ENCODE measurements at regions not wholly inside any gene's neighbourhood (a gene's known extent, or its start where the extent isn't known, plus 50 kb on each side); places are given as distances from the start of the nearest gene placed in this dataset.
A peak's percentile ranks its signal among the peaks of the same experiment; 100 is the strongest.

DNA sequence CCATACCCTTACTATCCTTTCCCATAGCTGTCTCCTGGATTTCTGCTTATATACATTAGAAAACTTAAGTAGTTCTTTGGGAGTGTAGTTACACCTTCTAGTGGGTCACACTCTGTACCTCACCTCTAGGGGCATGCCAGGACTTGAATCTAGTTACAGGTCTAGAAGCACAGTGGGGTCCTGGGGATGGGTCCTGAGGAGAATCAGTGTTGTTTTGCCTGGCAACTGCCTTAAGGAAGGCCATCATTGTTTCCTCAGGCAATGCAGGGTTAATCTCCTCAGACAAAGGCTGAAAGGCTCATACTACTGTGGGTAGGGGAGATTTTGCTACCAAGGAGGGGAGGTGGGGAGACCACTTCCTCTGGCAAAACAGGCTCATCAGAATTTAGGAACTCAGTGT, 750.3 kb downstream of the FAT4 start:
- no peak overlapping the region for H3K4me3 ChIP-seq (ENCODE audit: low read length)
- no peak for DNase-seq (ENCODE audit: low read depth)
- TF ChIP-seq, protein P1, sequence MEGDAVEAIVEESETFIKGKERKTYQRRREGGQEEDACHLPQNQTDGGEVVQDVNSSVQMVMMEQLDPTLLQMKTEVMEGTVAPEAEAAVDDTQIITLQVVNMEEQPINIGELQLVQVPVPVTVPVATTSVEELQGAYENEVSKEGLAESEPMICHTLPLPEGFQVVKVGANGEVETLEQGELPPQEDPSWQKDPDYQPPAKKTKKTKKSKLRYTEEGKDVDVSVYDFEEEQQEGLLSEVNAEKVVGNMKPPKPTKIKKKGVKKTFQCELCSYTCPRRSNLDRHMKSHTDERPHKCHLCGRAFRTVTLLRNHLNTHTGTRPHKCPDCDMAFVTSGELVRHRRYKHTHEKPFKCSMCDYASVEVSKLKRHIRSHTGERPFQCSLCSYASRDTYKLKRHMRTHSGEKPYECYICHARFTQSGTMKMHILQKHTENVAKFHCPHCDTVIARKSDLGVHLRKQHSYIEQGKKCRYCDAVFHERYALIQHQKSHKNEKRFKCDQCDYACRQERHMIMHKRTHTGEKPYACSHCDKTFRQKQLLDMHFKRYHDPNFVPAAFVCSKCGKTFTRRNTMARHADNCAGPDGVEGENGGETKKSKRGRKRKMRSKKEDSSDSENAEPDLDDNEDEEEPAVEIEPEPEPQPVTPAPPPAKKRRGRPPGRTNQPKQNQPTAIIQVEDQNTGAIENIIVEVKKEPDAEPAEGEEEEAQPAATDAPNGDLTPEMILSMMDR (conservative IDR thresholded peaks at IDR 0.05; ENCODE audit: low read length): no peak

DNA sequence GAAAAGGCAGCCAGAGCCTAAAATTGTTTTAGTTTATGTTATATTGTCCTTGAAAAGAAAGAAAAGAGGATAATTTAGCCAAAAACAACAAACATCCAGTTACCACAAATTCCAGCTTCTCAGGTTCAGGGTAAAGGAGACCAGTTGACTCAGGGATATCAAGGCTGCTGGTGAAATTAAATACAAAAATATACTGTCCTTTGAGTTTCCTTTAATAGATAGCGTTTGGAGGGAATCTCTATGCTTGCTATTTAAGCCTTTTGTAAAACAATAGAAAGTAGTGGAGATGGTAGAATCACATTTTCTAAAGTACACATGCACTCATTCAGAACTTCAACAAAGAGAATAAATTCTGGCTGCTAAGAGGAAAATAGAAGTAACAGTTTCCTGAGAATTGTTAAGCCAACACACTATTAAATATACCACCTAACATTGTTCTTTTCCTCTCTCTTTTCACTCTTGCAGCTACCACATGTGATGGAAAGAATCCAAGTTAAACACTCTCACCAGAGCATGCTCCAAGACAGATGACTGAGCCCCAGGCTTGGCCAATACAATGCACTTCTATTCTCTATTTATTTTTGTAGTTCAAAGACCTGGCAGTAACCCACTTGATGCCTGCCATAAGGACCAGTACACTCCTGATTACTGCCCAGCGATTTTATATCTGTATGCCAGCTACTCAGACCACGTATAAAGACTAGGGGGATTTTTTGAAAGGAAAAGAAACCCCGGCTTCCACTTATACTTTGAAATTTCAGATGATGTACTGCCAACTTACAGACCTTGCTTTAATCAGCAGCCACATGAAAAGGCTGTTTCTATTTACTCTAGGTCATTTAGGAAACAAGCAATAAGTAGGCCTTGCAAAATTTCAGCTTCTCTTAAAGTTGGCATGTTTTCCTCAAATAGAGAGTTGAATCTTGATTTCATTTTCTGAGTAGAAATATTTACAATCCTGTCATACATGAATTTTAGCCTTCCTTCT, 756.9 kb downstream of the FAT4 start:
- peak; percentile 80 for DNase-seq (ENCODE audit: low read depth)
- H3K4me3 ChIP-seq (ENCODE audit: low read length): no peak overlapping the region
- TF ChIP-seq, protein P1 (conservative IDR thresholded peaks at IDR 0.05; ENCODE audit: low read length): no peak

DNA sequence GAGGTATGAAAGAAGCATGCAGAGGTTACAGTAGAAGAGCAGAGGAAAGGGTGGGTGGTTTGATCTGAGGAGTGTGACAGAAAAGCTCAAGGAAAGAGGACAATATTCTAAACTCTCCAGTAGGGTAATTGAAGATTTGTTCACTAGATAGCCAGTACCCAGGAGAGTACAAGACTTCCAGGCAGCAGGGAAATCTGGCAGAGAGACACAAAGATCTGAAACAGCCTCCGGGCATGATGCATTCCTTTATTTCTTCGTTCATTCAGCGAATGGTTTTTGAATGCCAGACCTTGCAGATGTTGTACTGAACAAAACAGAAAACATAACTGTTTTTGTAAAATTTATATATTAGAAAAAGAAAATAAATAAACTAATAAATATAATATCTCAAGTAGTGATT, 766.6 kb downstream of the FAT4 start:
- TF ChIP-seq, protein P1 (conservative IDR thresholded peaks at IDR 0.05; ENCODE audit: low read length): no peak
- peak; percentile 35 for DNase-seq (ENCODE audit: low read depth)
- no peak overlapping the region for H3K4me3 ChIP-seq (ENCODE audit: low read length)

DNA sequence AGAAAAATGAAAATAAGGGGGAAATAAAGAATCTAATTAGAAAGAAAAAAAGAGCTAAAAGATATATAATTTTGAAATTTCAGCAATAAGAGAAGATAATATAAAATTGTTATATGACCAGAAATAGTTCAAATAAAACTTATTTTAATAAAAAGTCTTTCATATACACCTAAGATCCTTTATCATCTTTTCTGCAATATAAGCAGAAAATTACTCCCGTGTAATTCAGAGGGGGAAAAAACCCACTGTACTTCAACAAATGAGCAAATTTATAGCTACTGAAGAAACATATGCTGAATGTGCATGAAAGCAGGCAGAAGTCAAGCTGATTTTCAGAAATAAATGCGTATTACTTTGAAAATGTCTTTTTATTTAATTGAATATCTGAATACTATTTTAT, 771.3 kb downstream of the FAT4 start:
- no peak for DNase-seq (ENCODE audit: low read depth)
- TF ChIP-seq, protein P1 (conservative IDR thresholded peaks at IDR 0.05; ENCODE audit: low read length): no peak
- H3K4me3 ChIP-seq (ENCODE audit: low read length): no peak overlapping the region

DNA sequence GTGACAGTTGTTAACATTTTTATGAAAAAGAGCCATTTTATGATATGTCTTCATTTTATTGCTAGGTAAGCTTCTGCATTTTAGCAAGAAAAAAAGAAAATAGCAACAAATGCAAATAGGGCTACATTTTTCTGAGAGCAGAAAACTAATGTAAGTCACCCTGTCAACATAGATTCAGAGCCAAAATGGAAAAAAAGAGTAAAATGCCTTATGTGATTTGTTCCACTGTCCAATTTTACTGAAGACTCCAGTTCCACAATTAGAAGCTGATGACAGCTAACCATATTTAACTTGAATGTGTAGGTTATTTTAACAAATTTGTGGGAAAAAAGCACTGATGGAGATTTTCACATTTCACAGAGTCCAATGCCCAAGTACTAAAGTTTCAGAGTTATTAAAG, 772.3 kb downstream of the FAT4 start:
- DNase-seq (ENCODE audit: low read depth): no peak
- TF ChIP-seq, protein P1 (conservative IDR thresholded peaks at IDR 0.05; ENCODE audit: low read length): no peak
- H3K4me3 ChIP-seq (ENCODE audit: low read length): no peak overlapping the region

DNA sequence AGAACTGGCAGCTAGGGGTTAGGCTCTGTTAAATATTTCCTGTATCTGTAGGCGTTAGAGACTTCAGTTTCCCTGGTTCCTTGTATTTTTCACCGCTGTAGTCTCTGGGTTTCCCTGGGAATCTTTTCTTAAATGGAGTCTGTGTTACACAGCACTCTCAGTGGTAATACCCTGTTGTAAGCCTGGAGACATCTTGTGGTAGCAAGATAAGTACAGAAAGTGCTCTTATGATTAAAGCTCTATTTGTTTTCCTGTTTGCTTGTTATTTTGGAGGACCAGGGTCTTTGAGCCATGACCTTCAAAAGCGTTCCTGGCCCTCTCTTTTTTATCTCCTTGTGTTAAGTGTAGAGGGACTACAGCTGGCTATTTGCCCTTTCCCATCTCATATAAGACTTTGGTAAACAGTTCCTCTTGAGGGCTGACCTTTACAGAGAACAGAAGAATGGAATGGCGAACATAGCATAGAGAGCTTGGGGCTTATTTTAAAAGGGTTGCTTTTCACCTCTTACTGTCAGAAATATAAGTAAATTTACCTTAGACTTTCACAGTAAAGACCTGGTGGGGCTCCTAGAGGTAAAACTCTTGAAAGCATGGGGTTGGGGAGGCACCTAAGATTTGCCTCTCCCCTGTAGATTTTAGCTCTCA, 782.5 kb downstream of the FAT4 start:
- TF ChIP-seq, protein P1 (conservative IDR thresholded peaks at IDR 0.05; ENCODE audit: low read length): no peak
- no peak overlapping the region for H3K4me3 ChIP-seq (ENCODE audit: low read length)
- no peak for DNase-seq (ENCODE audit: low read depth)
